ENCODE measurements at regions not wholly inside any gene's neighbourhood (a gene's known extent, or its start where the extent isn't known, plus 50 kb on each side); places are given as distances from the start of the nearest gene placed in this dataset.

DNA sequence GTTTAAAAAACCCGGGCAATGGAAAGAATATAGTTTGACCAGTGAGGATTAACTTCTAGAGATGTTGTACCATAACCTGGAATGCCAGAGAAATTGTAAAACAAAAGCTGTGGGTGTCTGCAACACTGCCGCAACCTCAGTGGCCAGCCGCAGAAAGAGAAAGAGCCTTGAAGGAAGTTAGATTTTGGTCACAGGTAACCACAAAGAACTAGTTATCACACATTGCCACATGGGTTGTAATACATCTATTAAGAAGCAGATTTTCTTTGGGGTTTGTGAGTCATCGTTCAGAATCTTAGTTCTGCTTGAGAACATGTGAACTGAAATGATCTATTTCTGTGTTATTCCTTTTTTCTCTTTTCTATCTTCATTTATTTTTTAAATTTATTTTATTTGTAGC lies 222.9 kb upstream of the AGAP1 start:
- H3K36me3 Mint-ChIP-seq (ENCODE audit: unreplicated experiment): peaks cover 19% of the 10 kb centered on the region
- no peak overlapping the region for H3K4me3 Mint-ChIP-seq (ENCODE audit: unreplicated experiment)
- no peaks in the 10 kb centered on the region for H3K4me1 Mint-ChIP-seq (ENCODE audit: low read depth, unreplicated experiment)
- TF ChIP-seq, protein P1, sequence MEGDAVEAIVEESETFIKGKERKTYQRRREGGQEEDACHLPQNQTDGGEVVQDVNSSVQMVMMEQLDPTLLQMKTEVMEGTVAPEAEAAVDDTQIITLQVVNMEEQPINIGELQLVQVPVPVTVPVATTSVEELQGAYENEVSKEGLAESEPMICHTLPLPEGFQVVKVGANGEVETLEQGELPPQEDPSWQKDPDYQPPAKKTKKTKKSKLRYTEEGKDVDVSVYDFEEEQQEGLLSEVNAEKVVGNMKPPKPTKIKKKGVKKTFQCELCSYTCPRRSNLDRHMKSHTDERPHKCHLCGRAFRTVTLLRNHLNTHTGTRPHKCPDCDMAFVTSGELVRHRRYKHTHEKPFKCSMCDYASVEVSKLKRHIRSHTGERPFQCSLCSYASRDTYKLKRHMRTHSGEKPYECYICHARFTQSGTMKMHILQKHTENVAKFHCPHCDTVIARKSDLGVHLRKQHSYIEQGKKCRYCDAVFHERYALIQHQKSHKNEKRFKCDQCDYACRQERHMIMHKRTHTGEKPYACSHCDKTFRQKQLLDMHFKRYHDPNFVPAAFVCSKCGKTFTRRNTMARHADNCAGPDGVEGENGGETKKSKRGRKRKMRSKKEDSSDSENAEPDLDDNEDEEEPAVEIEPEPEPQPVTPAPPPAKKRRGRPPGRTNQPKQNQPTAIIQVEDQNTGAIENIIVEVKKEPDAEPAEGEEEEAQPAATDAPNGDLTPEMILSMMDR (IDR thresholded peaks at IDR 0.05; ENCODE audit: partially characterized antibody, unreplicated experiment): no peak
- H3K9me3 Mint-ChIP-seq (ENCODE audit: unreplicated experiment): no peaks in the 10 kb centered on the region
- H3K27ac Mint-ChIP-seq (ENCODE audit: unreplicated experiment): no peak overlapping the region
- no peak for DNase-seq
- peaks cover 7% of the 10 kb centered on the region for H3K27me3 Mint-ChIP-seq (ENCODE audit: unreplicated experiment)

- TF ChIP-seq, protein P1 (IDR thresholded peaks at IDR 0.05; ENCODE audit: partially characterized antibody, unreplicated experiment): no peak
- Mint-ChIP-seq H3K36me3 (ENCODE audit: unreplicated experiment) (peaks cover 15% of the 10 kb centered on the region), H3K9me3 (ENCODE audit: unreplicated experiment) (no peaks in the 10 kb centered on the region), H3K4me1 (ENCODE audit: low read depth, unreplicated experiment) (no peaks in the 10 kb centered on the region), H3K27me3 (ENCODE audit: unreplicated experiment) (peaks cover 7% of the 10 kb centered on the region), H3K27ac (ENCODE audit: unreplicated experiment) (no peak overlapping the region), H3K4me3 (ENCODE audit: unreplicated experiment) (no peak overlapping the region)
- no peak for DNase-seq
Observed at GRCh38 chr2:235271936-235272335, 221.9 kb upstream of the AGAP1 start.

GRCh38 chr2:235274023-235274422 lies 219.8 kb upstream of the AGAP1 start:
- TF ChIP-seq, protein P1 (IDR thresholded peaks at IDR 0.05; ENCODE audit: partially characterized antibody, unreplicated experiment): no peak
- DNase-seq: no peak
- H3K27me3 Mint-ChIP-seq (ENCODE audit: unreplicated experiment): no peaks in the 10 kb centered on the region
- peaks cover 10% of the 10 kb centered on the region for H3K36me3 Mint-ChIP-seq (ENCODE audit: unreplicated experiment)
- no peak overlapping the region for H3K27ac Mint-ChIP-seq (ENCODE audit: unreplicated experiment)
- no peaks in the 10 kb centered on the region for H3K4me1 Mint-ChIP-seq (ENCODE audit: low read depth, unreplicated experiment)
- no peaks in the 10 kb centered on the region for H3K9me3 Mint-ChIP-seq (ENCODE audit: unreplicated experiment)
- no peak overlapping the region for H3K4me3 Mint-ChIP-seq (ENCODE audit: unreplicated experiment)

DNA sequence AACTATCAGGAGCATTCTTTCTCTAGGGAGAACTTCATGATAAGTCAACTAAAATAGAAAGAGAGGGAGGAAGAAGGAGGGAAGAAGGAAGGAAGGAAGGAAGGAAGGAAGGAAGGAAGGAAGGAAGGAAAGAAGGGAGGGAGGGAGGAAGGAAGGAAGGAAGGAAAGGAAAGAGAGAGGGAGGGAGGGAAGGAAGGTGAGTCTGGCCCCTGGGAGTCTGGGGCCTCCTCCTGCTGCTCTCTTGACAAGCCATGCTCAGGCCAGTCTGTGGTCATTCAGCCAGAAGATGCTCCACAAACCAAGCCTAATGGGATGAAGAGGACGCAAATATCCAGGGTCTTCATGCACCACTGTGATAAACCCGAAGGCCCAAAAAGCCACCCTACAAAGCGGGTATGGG lies 216.4 kb upstream of the AGAP1 start:
- no peak overlapping the region for H3K4me3 Mint-ChIP-seq (ENCODE audit: unreplicated experiment)
- peaks cover 10% of the 10 kb centered on the region for H3K36me3 Mint-ChIP-seq (ENCODE audit: unreplicated experiment)
- no peaks in the 10 kb centered on the region for H3K27me3 Mint-ChIP-seq (ENCODE audit: unreplicated experiment)
- no peak for DNase-seq
- no peaks in the 10 kb centered on the region for H3K4me1 Mint-ChIP-seq (ENCODE audit: low read depth, unreplicated experiment)
- TF ChIP-seq, protein P1 (IDR thresholded peaks at IDR 0.05; ENCODE audit: partially characterized antibody, unreplicated experiment): no peak
- no peak overlapping the region for H3K27ac Mint-ChIP-seq (ENCODE audit: unreplicated experiment)
- no peaks in the 10 kb centered on the region for H3K9me3 Mint-ChIP-seq (ENCODE audit: unreplicated experiment)

DNA sequence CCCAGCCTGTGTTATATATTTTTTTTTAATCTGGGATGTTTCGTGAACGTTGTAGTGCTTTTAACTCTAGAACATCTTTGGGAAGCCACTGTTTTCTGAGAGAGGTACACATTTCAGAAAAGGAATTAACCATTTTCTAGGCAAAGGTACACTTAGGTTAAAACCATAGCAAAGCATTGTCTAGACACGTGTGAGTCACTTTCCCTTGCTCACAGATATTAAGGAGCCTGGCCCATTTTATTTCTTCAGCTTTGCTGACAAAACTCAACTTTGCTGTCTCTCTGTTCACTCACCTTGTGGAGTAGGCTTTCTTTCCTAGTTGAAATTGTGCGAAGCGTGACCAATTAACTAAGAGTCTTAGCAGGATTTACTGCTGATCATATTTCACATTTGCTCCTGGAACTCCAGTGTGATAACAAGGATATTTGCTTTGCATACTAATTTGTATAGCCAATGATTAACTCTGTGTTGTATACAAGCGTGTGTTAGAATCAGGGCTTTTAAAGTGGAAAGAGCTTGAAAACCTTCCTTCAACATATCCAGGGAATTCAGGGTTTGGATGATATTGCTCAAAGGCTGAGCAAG lies 215.0 kb upstream of the AGAP1 start:
- peaks cover 10% of the 10 kb centered on the region for H3K36me3 Mint-ChIP-seq (ENCODE audit: unreplicated experiment)
- TF ChIP-seq, protein P1 (IDR thresholded peaks at IDR 0.05; ENCODE audit: partially characterized antibody, unreplicated experiment): no peak
- H3K4me1 Mint-ChIP-seq (ENCODE audit: low read depth, unreplicated experiment): no peaks in the 10 kb centered on the region
- H3K4me3 Mint-ChIP-seq (ENCODE audit: unreplicated experiment): no peak overlapping the region
- DNase-seq: no peak
- H3K9me3 Mint-ChIP-seq (ENCODE audit: unreplicated experiment): no peaks in the 10 kb centered on the region
- no peaks in the 10 kb centered on the region for H3K27me3 Mint-ChIP-seq (ENCODE audit: unreplicated experiment)
- H3K27ac Mint-ChIP-seq (ENCODE audit: unreplicated experiment): no peak overlapping the region
